ENCODE measurements at regions not wholly inside any gene's neighbourhood (a gene's known extent, or its start where the extent isn't known, plus 50 kb on each side); places are given as distances from the start of the nearest gene placed in this dataset.

GRCh38 chr13:46947425-46948191 lies 50.8 kb upstream of the HTR2A start:
- no peak for DNase-seq
- TF ChIP-seq CTCF (IDR thresholded peaks at IDR 0.05), result no peak
- Mint-ChIP-seq H3K27me3 (ENCODE audit: insufficient read depth) (no peaks in the 10 kb centered on the region; the same call in 1 of the 2 replicates), H3K27ac (no peak overlapping the region), H3K4me1 (ENCODE audit: low read depth) (no peaks in the 10 kb centered on the region), H3K4me3 (no peak overlapping the region), H3K36me3 (ENCODE audit: low read depth) (no peaks in the 10 kb centered on the region), H3K9me3 (no peaks in the 10 kb centered on the region; the same call in 1 of the 2 replicates)
